Neuronal stem cell (in vitro differentiated cells): ENCODE measurements at regions not wholly inside any gene's neighbourhood (a gene's known extent, or its start where the extent isn't known, plus 50 kb on each side); places are given as distances from the start of the nearest gene placed in this dataset.
A peak's percentile ranks its signal among the peaks of the same experiment; 100 is the strongest.

Source experiments
- DNase-seq: peaks from one replicate; pipeline ENCODE4 v3.0.0-alpha.2; 2013; ENCODE audit warnings: low spot score
- H2AFZ ChIP-seq: one replicate; pipeline ENCODE4 v1.6.1; 2013; ENCODE audit warnings: mild to moderate bottlenecking, low read length, inconsistent platforms
- H2AK5ac ChIP-seq: 2 replicates; pipeline ENCODE4 v1.6.1; 2013; ENCODE audit warnings: low read depth, mild to moderate bottlenecking, inconsistent platforms, low read length, moderate library complexity, mixed read lengths
- H2BK120ac ChIP-seq: 2 replicates; pipeline ENCODE4 v1.6.1; 2013; ENCODE audit warnings: low read depth, mild to moderate bottlenecking, inconsistent platforms, low read length, moderate library complexity, mixed read lengths
- H2BK12ac ChIP-seq: one replicate; pipeline ENCODE4 v1.6.1; 2013; ENCODE audit warnings: low read length, inconsistent platforms
- H2BK15ac ChIP-seq: 2 replicates; pipeline ENCODE4 v1.6.1; 2013; ENCODE audit warnings: mild to moderate bottlenecking, low read length, inconsistent platforms, mixed read lengths
- H2BK5ac ChIP-seq: one replicate; pipeline ENCODE4 v1.6.1; 2013; ENCODE audit warnings: inconsistent platforms, mild to moderate bottlenecking, low read length, moderate library complexity
- H3K14ac ChIP-seq: one replicate; pipeline ENCODE4 v1.6.1; 2013; ENCODE audit warnings: low read length, inconsistent platforms
- H3K18ac ChIP-seq: 2 replicates; pipeline ENCODE4 v1.6.1; 2013; ENCODE audit warnings: low read length, inconsistent platforms
- H3K23ac ChIP-seq: 2 replicates; pipeline ENCODE4 v1.6.1; 2013; ENCODE audit warnings: low read depth, mild to moderate bottlenecking, mixed read lengths, low read length, inconsistent platforms; ENCODE audit not compliant: poor library complexity
- H3K27ac ChIP-seq: replicated peaks from 3 replicates; pipeline ENCODE4 v1.5.1; 2013; ENCODE audit warnings: low read length, inconsistent platforms
- H3K27me3 ChIP-seq, 3 experiments: 2 replicates each; pipeline ENCODE4 v1.6.1; 2013; ENCODE audit warnings: low read length in 3 of 3, mild to moderate bottlenecking in 2 of 3, inconsistent platforms in 1 of 3, low read depth in 1 of 3, mixed read lengths in 1 of 3, moderate library complexity in 1 of 3; ENCODE audit not compliant: control insufficient read depth in 3 of 3, insufficient read depth in 3 of 3
- H3K36me3 ChIP-seq, 2 donors: replicated peaks in 1 of 2; 2 replicates each; pipeline ENCODE4 v1.6.1; 2013; ENCODE audit warnings: low read length in 2 of 2; ENCODE audit not compliant: control insufficient read depth in 2 of 2, insufficient read depth in 2 of 2
- H3K4ac ChIP-seq: 2 replicates; pipeline ENCODE4 v1.6.1; 2013; ENCODE audit warnings: inconsistent platforms, mild to moderate bottlenecking, low read length, moderate library complexity
- H3K4me1 ChIP-seq, 2 donors: 1 replicate in 1 of 2; 2 replicates in 1 of 2; pipeline ENCODE4 v1.6.1; 2013; ENCODE audit warnings: low read length in 2 of 2, low read depth in 1 of 2; ENCODE audit not compliant: control insufficient read depth in 2 of 2, insufficient read depth in 1 of 2
- H3K4me2 ChIP-seq: one replicate; pipeline ENCODE4 v1.6.1; 2013; ENCODE audit warnings: mild to moderate bottlenecking, low read length, inconsistent platforms; ENCODE audit not compliant: insufficient read depth, poor library complexity, severe bottlenecking
- H3K4me3 ChIP-seq, 2 donors: 2 replicates each; pipeline ENCODE4 v1.5.1; 2013; ENCODE audit warnings: low read length in 2 of 2, mild to moderate bottlenecking in 2 of 2, inconsistent platforms in 1 of 2, moderate library complexity in 1 of 2
- H3K79me1 ChIP-seq: one replicate; pipeline ENCODE4 v1.6.1; 2013; ENCODE audit warnings: low read depth, mild to moderate bottlenecking, inconsistent platforms, low read length, moderate library complexity
- H3K9ac ChIP-seq: one replicate; pipeline ENCODE4 v1.6.1; 2013; ENCODE audit warnings: mild to moderate bottlenecking, low read depth, low read length, inconsistent platforms; ENCODE audit not compliant: poor library complexity
- H3K9me3 ChIP-seq, 2 donors: replicated peaks in 1 of 2; 2 replicates each; pipeline versions ENCODE3 to v1.6.1; 2013; ENCODE audit warnings: low read length in 2 of 2, mild to moderate bottlenecking in 2 of 2, inconsistent platforms in 1 of 2, low read depth in 1 of 2, mixed read lengths in 1 of 2, moderate library complexity in 1 of 2; ENCODE audit not compliant: control insufficient read depth in 2 of 2, insufficient read depth in 1 of 2
- H4K8ac ChIP-seq: one replicate; pipeline ENCODE4 v1.6.1; 2013; ENCODE audit warnings: low read depth, mild to moderate bottlenecking, inconsistent platforms, low read length, moderate library complexity
- H4K91ac ChIP-seq: one replicate; pipeline ENCODE4 v1.6.1; 2013; ENCODE audit warnings: low read length, low read depth, mild to moderate bottlenecking, inconsistent platforms; ENCODE audit not compliant: poor library complexity
- WGBS, 2 donors: extraction: QIAGEN DNeasy Blood & Tissue Kit; methylation state at CpG; one replicate each; pipeline ENCODE4 v1.1.7; 2013; ENCODE audit warnings: missing lambda C conversion rate in 2 of 2, mixed read lengths in 1 of 2; ENCODE audit not compliant: insufficient read length in 2 of 2, insufficient replicate concordance in 1 of 2; ENCODE audit errors: extremely low coverage in 2 of 2; 5-methylcytosine and 5-hydroxymethylcytosine counted together

DNA sequence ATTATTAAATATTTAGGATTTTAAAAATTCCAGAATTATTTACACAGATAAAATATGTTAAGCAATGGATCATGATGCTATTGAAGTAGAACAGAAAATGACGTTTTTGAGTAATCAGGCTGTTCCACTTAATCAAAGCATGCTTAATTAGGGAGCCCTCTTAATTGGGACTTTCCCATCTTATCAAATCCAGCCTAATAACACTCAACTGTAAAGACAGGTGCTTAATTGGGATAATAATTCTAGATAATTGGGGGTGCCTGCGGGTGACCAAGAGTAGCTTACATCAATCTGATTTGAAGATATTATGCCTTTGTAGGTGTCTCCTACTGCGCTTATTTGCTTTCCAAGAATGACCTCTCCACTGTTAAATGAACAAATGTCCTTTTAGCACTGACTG, 742.2 kb upstream of the SLITRK6 start:
- Histone ChIP-seq H3K9me3 (no peaks in the 10 kb centered on the region), H3K4me1 (no peaks in the 10 kb centered on the region), H2AFZ (no peak overlapping the region), H3K18ac (no peak overlapping the region), H3K27ac (no peak overlapping the region), H3K4me2 (no peak overlapping the region), H3K23ac (no peak overlapping the region), H2BK15ac (no peak overlapping the region), H2BK12ac (no peak overlapping the region), H4K8ac (no peak overlapping the region), H3K14ac (no peak overlapping the region), H3K4ac (no peak overlapping the region), H4K91ac (no peak overlapping the region), H3K4me3 (no peak overlapping the region), H3K9ac (no peak overlapping the region), H2BK120ac (no peak overlapping the region), H3K36me3 (no peaks in the 10 kb centered on the region), H2AK5ac (no peak overlapping the region), H2BK5ac (no peak overlapping the region), H3K79me1 (no peaks in the 10 kb centered on the region), H3K27me3 (no peaks in the 10 kb centered on the region)
- WGBS, 2 donors = no CpG with 5 or more reads among the region's 3 CpGs
- no peak for DNase-seq

DNA sequence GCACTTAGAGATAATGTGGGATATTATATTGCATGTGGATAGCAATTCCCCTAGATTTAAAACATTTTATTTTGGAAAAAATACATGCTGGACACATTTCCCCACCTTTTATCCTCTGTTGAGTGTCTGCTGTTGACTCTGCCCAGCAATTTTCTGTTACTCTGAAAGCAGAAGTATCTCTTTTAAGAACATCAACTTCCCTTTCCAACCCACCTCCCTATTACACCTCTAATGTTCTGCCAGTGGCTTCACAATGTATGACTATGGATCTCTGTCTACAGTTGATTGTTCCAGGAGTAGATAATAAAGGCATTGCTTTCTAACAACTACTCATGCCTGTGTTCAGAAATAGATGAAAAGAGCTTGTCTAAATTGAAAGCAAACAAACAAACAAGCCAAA, 754.8 kb upstream of the SLITRK6 start:
- no peak overlapping the region for H2BK12ac ChIP-seq
- no peak for DNase-seq
- no peak overlapping the region for H3K18ac ChIP-seq
- H4K91ac ChIP-seq = no peak overlapping the region
- H3K14ac ChIP-seq = no peak overlapping the region
- no peak overlapping the region for H2AFZ ChIP-seq
- no peak overlapping the region for H2BK15ac ChIP-seq
- no peak overlapping the region for H3K4ac ChIP-seq
- H3K23ac ChIP-seq = no peak overlapping the region
- H3K4me1 ChIP-seq = peaks cover 0 to 2% of the 10 kb centered on the region in 2 donors
- H2AK5ac ChIP-seq = no peak overlapping the region
- no peak overlapping the region for H2BK120ac ChIP-seq
- no peak overlapping the region for H2BK5ac ChIP-seq
- H3K36me3 ChIP-seq = no peaks in the 10 kb centered on the region
- no peaks in the 10 kb centered on the region for H3K79me1 ChIP-seq
- no peak overlapping the region for H4K8ac ChIP-seq
- H3K9ac ChIP-seq = no peak overlapping the region
- no peaks in the 10 kb centered on the region for H3K9me3 ChIP-seq
- no peak overlapping the region for H3K27ac ChIP-seq
- no peak overlapping the region for H3K4me3 ChIP-seq
- no peak overlapping the region for H3K4me2 ChIP-seq
- H3K27me3 ChIP-seq = no peaks in the 10 kb centered on the region

DNA sequence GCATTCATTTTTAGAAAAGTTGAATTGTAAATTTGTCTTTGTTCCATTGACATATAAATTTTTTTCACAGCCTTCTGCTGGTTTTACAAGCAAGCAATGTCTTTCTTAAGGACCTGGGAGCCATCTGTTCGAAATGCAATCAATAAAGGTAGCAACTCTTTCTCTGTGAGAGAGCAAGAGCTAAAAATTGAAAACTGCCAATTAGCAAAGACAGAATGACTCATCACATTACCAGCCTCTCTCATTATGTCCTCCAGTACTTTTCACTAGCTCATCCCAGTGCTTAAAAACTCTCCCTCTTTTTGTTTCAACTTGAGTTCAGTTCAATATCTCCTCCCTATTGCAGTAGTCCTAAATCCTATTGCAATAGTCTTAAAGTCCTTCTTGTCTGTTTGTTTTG, 760.7 kb upstream of the SLITRK6 start:
- peaks cover 0 to 2% of the 10 kb centered on the region in 2 donors for H3K4me1 ChIP-seq
- H2BK12ac ChIP-seq = no peak overlapping the region
- peak overlapping the region; percentile 36 for H2AFZ ChIP-seq
- H2AK5ac ChIP-seq = no peak overlapping the region
- no peaks in the 10 kb centered on the region for H3K9me3 ChIP-seq
- H4K8ac ChIP-seq = no peak overlapping the region
- no peaks in the 10 kb centered on the region for H3K79me1 ChIP-seq
- no peaks in the 10 kb centered on the region for H3K36me3 ChIP-seq
- peak; percentile 12 for DNase-seq
- H3K14ac ChIP-seq = no peak overlapping the region
- H3K4me3 ChIP-seq = no peak overlapping the region
- H3K18ac ChIP-seq = no peak overlapping the region
- no peak overlapping the region for H3K4me2 ChIP-seq
- no peak overlapping the region for H3K23ac ChIP-seq
- H3K4ac ChIP-seq = no peak overlapping the region
- no peak overlapping the region for H2BK120ac ChIP-seq
- no peaks in the 10 kb centered on the region for H3K27me3 ChIP-seq
- WGBS, 2 donors = no CpG with 5 or more reads among the region's 1 CpG
- no peak overlapping the region for H4K91ac ChIP-seq
- no peak overlapping the region for H2BK5ac ChIP-seq
- peak overlapping the region; percentile 1 for H3K27ac ChIP-seq
- no peak overlapping the region for H3K9ac ChIP-seq
- no peak overlapping the region for H2BK15ac ChIP-seq

DNA sequence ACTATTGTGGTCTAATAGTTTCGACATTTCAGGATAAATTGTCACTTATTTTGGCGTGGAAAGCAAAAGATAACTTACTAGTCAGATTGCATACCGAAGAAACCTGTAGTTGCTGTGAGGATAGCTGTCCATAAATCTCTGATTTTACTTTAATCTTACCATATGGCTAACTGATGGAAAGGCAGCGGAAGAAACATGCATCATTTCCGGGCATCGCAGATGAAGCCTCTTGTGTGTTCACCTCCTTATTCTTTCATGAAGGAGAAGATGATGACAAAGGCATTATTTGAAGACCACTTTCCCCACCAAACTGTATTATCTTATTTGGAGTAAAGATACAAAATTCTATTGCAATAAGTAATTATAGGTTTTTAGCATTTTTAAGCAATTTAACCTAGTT, 763.6 kb upstream of the SLITRK6 start:
- Histone ChIP-seq H3K27me3 (no peaks in the 10 kb centered on the region), H3K79me1 (no peaks in the 10 kb centered on the region), H3K4me3 (no peak overlapping the region), H3K9ac (no peak overlapping the region), H2BK12ac (no peak overlapping the region), H3K18ac (no peak overlapping the region), H3K4ac (no peak overlapping the region), H2BK120ac (no peak overlapping the region), H3K27ac (no peak overlapping the region), H3K23ac (no peak overlapping the region), H2AK5ac (no peak overlapping the region), H4K91ac (no peak overlapping the region), H3K14ac (no peak overlapping the region), H3K9me3 (no peaks in the 10 kb centered on the region), H4K8ac (no peak overlapping the region), H3K4me2 (no peak overlapping the region), H3K4me1 (peaks cover 0 to 2% of the 10 kb centered on the region in 2 donors), H3K36me3 (no peaks in the 10 kb centered on the region), H2BK5ac (no peak overlapping the region), H2BK15ac (no peak overlapping the region), H2AFZ (no peak overlapping the region)
- WGBS, 2 donors = no CpG with 5 or more reads among the region's 6 CpGs
- DNase-seq = no peak
